ENCODE measurements at regions not wholly inside any gene's neighbourhood (a gene's known extent, or its start where the extent isn't known, plus 50 kb on each side); places are given as distances from the start of the nearest gene placed in this dataset.
A peak's percentile ranks its signal among the peaks of the same experiment; 100 is the strongest.
"Not testable (repeated sequence)": the region's sequence is repeated elsewhere in the genome, so short reads cannot be mapped to it uniquely, and the experiment has no call there.

- DNase-seq (ENCODE audit: low read depth), result no peak
Observed at GRCh38 chr2:145789636-145790035, 1269.7 kb upstream of the ZEB2 start.

- DNase-seq (ENCODE audit: low read depth), result not testable (repeated sequence)
Observed at GRCh38 chr2:145787597-145788361, 1267.9 kb upstream of the ZEB2 start.

- not testable (repeated sequence) for DNase-seq (ENCODE audit: low read depth)
Observed at GRCh38 chr2:145782607-145783006, 1262.7 kb upstream of the ZEB2 start.

GRCh38 chr2:145777914-145778313, 1258.0 kb upstream of the ZEB2 start:
- no peak for DNase-seq (ENCODE audit: low read depth)

GRCh38 chr2:145777297-145777696, 1257.4 kb upstream of the ZEB2 start:
- peak; percentile 31 for DNase-seq (ENCODE audit: low read depth)

GRCh38 chr2:145775591-145775990, 1255.7 kb upstream of the ZEB2 start:
- DNase-seq (ENCODE audit: low read depth), result no peak

GRCh38 chr2:145771525-145771924, 1251.6 kb upstream of the ZEB2 start:
- no peak for DNase-seq (ENCODE audit: low read depth)

- DNase-seq (ENCODE audit: low read depth), result no peak
Observed at GRCh38 chr2:145769011-145769716, 1249.2 kb upstream of the ZEB2 start.

GRCh38 chr2:145765874-145766273, 1246.0 kb upstream of the ZEB2 start:
- no peak for DNase-seq (ENCODE audit: low read depth)

- no peak for DNase-seq (ENCODE audit: low read depth)
Observed at GRCh38 chr2:145764631-145765030, 1244.7 kb upstream of the ZEB2 start.

GRCh38 chr2:145760781-145761649, 1241.1 kb upstream of the ZEB2 start:
- DNase-seq (ENCODE audit: low read depth), result peak; percentile 64

- no peak for DNase-seq (ENCODE audit: low read depth)
Observed at GRCh38 chr2:145759228-145759915, 1239.5 kb upstream of the ZEB2 start.

- no peak for DNase-seq (ENCODE audit: low read depth)
Observed at GRCh38 chr2:145757503-145758246, 1237.8 kb upstream of the ZEB2 start.

GRCh38 chr2:145755019-145755837, 1235.3 kb upstream of the ZEB2 start:
- no peak for DNase-seq (ENCODE audit: low read depth)

GRCh38 chr2:145753966-145754365, 1234.0 kb upstream of the ZEB2 start:
- DNase-seq (ENCODE audit: low read depth), result no peak

GRCh38 chr2:145753041-145753608, 1233.2 kb upstream of the ZEB2 start:
- no peak for DNase-seq (ENCODE audit: low read depth)

- DNase-seq (ENCODE audit: low read depth), result peak; percentile 76
Observed at GRCh38 chr2:145752091-145752806, 1232.3 kb upstream of the ZEB2 start.

GRCh38 chr2:145751629-145752028, 1231.7 kb upstream of the ZEB2 start:
- DNase-seq (ENCODE audit: low read depth), result peak; percentile 58

- DNase-seq (ENCODE audit: low read depth), result no peak
Observed at GRCh38 chr2:145751155-145751554, 1231.2 kb upstream of the ZEB2 start.

Measured in non-pigmented ciliary epithelial cell (primary cell).